Neural cell (in vitro differentiated cells): ENCODE measurements at regions not wholly inside any gene's neighbourhood (a gene's known extent, or its start where the extent isn't known, plus 50 kb on each side); places are given as distances from the start of the nearest gene placed in this dataset.
"Not testable (repeated sequence)": the region's sequence is repeated elsewhere in the genome, so short reads cannot be mapped to it uniquely, and the experiment has no call there.

Experiments
- EZH2 ChIP-seq: fragments of 200-600, 300-800 bp; shearing (Covaris generic), sonication (generic); IDR thresholded peaks from 2 replicates; pipeline ENCODE4 v1.6.1; 2014; ENCODE audit warnings: antibody characterized with exemption, low read length, borderline replicate concordance, mild to moderate bottlenecking; ENCODE audit not compliant: insufficient read depth, poor library complexity, severe bottlenecking
- POLR2AphosphoS5 ChIP-seq: IDR thresholded peaks from 2 replicates; pipeline ENCODE4 v1.6.1; 2012
- REST ChIP-seq: IDR thresholded peaks from 2 replicates; pipeline ENCODE4 v1.6.1; 2012; ENCODE audit warnings: borderline replicate concordance
- TF ChIP-seq, protein P1 (sequence below): fragments of 450-650 bp; IDR thresholded peaks from 2 replicates; pipeline ENCODE4 v1.5.1; 2014; ENCODE audit warnings: antibody characterized with exemption, mild to moderate bottlenecking, moderate library complexity; ENCODE audit not compliant: poor library complexity, severe bottlenecking

- TF ChIP-seq, protein P1, sequence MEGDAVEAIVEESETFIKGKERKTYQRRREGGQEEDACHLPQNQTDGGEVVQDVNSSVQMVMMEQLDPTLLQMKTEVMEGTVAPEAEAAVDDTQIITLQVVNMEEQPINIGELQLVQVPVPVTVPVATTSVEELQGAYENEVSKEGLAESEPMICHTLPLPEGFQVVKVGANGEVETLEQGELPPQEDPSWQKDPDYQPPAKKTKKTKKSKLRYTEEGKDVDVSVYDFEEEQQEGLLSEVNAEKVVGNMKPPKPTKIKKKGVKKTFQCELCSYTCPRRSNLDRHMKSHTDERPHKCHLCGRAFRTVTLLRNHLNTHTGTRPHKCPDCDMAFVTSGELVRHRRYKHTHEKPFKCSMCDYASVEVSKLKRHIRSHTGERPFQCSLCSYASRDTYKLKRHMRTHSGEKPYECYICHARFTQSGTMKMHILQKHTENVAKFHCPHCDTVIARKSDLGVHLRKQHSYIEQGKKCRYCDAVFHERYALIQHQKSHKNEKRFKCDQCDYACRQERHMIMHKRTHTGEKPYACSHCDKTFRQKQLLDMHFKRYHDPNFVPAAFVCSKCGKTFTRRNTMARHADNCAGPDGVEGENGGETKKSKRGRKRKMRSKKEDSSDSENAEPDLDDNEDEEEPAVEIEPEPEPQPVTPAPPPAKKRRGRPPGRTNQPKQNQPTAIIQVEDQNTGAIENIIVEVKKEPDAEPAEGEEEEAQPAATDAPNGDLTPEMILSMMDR: not testable (repeated sequence)
- TF ChIP-seq REST, POLR2AphosphoS5, EZH2: not testable (repeated sequence)
These were observed 504.1 kb upstream of the SYNCRIP start for GRCh38 chr6:86146751-86147150.
